OCI-LY3 (cell line): ENCODE measurements at regions not wholly inside any gene's neighbourhood (a gene's known extent, or its start where the extent isn't known, plus 50 kb on each side); places are given as distances from the start of the nearest gene placed in this dataset.

Source experiments
- H2AFZ ChIP-seq: fragments of 200-600, 300-600 bp; shearing (Covaris generic); 2 replicates; pipeline ENCODE4 v1.6.0; 2014; ENCODE audit warnings: antibody characterized with exemption, low read depth, low read length
- H3K27ac ChIP-seq: fragments of 200-600, 300-600 bp; sonication (generic); 2 replicates; pipeline ENCODE4 v1.5.1; 2014; ENCODE audit warnings: mild to moderate bottlenecking, low read length, moderate library complexity, mixed read lengths
- H3K27me3 ChIP-seq: fragments of 200-600, 300-600 bp; sonication (generic); 2 replicates; pipeline ENCODE4 v1.6.1; 2014; ENCODE audit warnings: low read depth, low read length, mixed read lengths
- H3K36me3 ChIP-seq: fragments of 200-600, 300-600 bp; sonication (generic); replicated peaks from 2 replicates; pipeline ENCODE3; 2014; ENCODE audit warnings: low read depth, low read length, mixed read lengths
- H3K4me1 ChIP-seq: fragments of 300-600, 200-600 bp; sonication (generic); 2 replicates; pipeline ENCODE4 v1.6.1; 2014; ENCODE audit warnings: low read length, mixed read lengths
- H3K4me2 ChIP-seq: fragments of 200-600, 300-600 bp; sonication (generic); 2 replicates; pipeline ENCODE4 v1.6.1; 2014; ENCODE audit warnings: low read length, mixed read lengths
- H3K4me3 ChIP-seq: fragments of 300-600, 200-600 bp; sonication (generic); 2 replicates; pipeline ENCODE4 v1.5.1; 2014; ENCODE audit warnings: antibody characterized with exemption, mild to moderate bottlenecking, low read length, moderate library complexity
- H3K79me2 ChIP-seq: fragments of 300-600, 200-600 bp; shearing (Covaris generic); 2 replicates; pipeline ENCODE4 v1.6.1; 2014; ENCODE audit warnings: mild to moderate bottlenecking, low read length, mixed read lengths
- H3K9ac ChIP-seq: fragments of 300-600, 200-600 bp; shearing (Covaris generic); 2 replicates; pipeline ENCODE4 v1.6.0; 2014; ENCODE audit warnings: mild to moderate bottlenecking, low read length, moderate library complexity
- H3K9me3 ChIP-seq: fragments of 200-600, 300-600 bp; shearing (Covaris generic); 2 replicates; pipeline ENCODE4 v1.6.1; 2014; ENCODE audit warnings: low read length, mixed read lengths; ENCODE audit not compliant: insufficient read depth
- H4K20me1 ChIP-seq: fragments of 200-600, 300-600 bp; sonication (generic); 2 replicates; pipeline ENCODE4 v1.6.1; 2016; ENCODE audit warnings: low read length, mixed read lengths; ENCODE audit not compliant: insufficient read depth
- EZH2phosphoT487 ChIP-seq: fragments of 200-600 bp; shearing (Covaris generic); IDR thresholded peaks from 2 replicates; pipeline ENCODE4 v1.6.1; 2018; ENCODE audit warnings: antibody characterized with exemption, mixed run types, low read depth
- TF ChIP-seq, protein P1 (sequence below): fragments of 200-600, 300-600 bp; sonication (generic); IDR thresholded peaks from 2 replicates; pipeline ENCODE4 v1.5.1; 2014; ENCODE audit warnings: antibody characterized with exemption, low read length, low read depth

DNA sequence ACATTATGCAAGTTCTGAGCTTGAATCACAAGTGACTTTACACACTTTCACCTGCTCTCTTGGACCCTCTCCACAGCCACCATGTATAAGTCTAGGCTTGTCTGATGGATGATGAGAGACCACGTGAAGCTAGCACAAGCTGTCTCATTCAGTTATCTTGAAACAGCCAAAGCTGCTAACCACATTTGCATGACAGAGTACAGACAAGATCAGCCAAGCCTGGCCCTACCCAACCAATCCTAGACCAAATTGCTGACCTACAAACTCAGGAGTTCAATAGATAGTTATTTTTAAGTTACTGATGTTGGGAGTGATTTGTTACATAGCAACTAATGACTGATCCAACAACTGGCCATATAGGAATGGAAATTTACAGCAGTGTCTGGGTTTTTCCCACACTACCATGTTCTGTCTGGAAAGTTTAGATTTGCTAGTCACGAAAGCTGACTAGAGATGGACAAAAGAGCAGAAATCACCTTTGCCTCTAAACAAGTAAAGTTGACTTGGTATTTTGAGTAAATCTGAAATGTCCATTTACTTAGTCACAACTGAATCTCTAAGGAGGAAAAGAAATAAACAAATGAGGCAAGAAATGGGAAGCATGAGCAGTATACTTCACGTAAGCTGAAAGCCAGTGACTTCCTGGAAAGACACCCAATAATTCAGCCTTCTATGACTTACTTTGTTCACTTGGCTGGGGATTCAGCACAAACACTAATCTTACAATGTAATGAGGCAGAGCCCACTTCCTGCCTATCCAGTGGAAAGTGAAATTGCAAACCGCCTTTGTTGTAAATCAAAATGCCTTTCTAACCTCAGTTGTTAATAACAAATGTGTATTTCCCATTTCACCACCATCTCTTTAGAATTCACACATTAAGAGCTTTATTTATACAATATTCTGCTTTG lies 101.7 kb downstream of the FAM181B start:
- Histone ChIP-seq H3K4me3 (peak overlapping the region; percentile 21), H2AFZ (peak overlapping the region; percentile 64), H3K4me1 (peaks cover 13% of the 10 kb centered on the region), H3K9me3 (no peaks in the 10 kb centered on the region), H4K20me1 (no peaks in the 10 kb centered on the region), H3K4me2 (peak overlapping the region; percentile 51), H3K36me3 (no peaks in the 10 kb centered on the region), H3K27me3 (no peaks in the 10 kb centered on the region), H3K9ac (no peak overlapping the region; the same call in 1 of the 2 replicates), H3K27ac (peak overlapping the region; percentile 62), H3K79me2 (no peaks in the 10 kb centered on the region)
- TF ChIP-seq, protein P1, sequence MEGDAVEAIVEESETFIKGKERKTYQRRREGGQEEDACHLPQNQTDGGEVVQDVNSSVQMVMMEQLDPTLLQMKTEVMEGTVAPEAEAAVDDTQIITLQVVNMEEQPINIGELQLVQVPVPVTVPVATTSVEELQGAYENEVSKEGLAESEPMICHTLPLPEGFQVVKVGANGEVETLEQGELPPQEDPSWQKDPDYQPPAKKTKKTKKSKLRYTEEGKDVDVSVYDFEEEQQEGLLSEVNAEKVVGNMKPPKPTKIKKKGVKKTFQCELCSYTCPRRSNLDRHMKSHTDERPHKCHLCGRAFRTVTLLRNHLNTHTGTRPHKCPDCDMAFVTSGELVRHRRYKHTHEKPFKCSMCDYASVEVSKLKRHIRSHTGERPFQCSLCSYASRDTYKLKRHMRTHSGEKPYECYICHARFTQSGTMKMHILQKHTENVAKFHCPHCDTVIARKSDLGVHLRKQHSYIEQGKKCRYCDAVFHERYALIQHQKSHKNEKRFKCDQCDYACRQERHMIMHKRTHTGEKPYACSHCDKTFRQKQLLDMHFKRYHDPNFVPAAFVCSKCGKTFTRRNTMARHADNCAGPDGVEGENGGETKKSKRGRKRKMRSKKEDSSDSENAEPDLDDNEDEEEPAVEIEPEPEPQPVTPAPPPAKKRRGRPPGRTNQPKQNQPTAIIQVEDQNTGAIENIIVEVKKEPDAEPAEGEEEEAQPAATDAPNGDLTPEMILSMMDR: no peak
- no peak for TF ChIP-seq EZH2phosphoT487

DNA sequence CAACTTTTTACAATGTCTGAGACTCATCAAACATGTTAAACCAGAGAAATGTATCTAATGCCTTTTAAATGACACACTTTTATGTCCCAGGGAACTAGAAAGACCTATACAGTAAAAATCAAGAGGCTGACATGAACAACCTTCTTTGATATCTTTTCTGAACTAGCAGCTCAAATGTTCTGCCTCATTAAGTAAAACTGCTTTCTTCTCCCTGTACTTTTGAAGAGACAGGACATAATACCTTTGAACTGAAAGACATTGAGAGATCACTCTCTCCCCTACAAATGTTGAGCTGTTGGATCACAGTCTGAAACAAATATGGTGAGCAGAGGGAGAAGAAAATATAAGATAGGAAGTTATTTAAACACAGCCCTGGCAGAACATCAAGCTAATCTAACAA lies 123.0 kb downstream of the FAM181B start:
- H4K20me1 ChIP-seq: no peaks in the 10 kb centered on the region

DNA sequence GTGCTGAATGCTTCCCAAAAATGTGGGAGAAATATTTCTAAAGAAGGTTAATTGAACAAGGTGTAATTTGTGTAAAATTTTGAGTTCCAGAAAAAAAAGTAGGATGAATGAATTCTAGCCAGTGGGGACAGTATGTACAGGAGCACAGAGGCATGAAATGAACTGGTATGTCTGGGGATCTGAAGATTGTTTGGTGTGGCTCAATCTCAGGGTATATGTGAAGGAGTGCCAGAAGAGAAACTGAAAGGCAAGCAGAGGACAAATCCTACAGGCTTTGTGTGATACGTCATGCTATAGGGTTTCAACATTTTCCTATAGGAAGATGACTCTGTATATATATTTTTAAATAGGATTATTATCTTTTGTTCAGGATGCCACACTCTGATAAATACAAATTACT lies 126.9 kb downstream of the FAM181B start:
- H3K9me3 ChIP-seq: no peaks in the 10 kb centered on the region
- no peaks in the 10 kb centered on the region for H4K20me1 ChIP-seq
- H3K9ac ChIP-seq: no peak overlapping the region
- H3K4me2 ChIP-seq: no peak overlapping the region
- H3K4me3 ChIP-seq: no peak overlapping the region
- no peaks in the 10 kb centered on the region for H3K4me1 ChIP-seq
- H3K36me3 ChIP-seq: no peaks in the 10 kb centered on the region
- H3K79me2 ChIP-seq: no peaks in the 10 kb centered on the region
- H2AFZ ChIP-seq: no peak overlapping the region
- H3K27me3 ChIP-seq: peaks cover 27% of the 10 kb centered on the region; the same call in 1 of the 2 replicates
- H3K27ac ChIP-seq: no peak overlapping the region
- TF ChIP-seq EZH2phosphoT487: no peak
- TF ChIP-seq, protein P1: no peak

More for the DNA sequence above, 123.0 kb downstream of the FAM181B start:
- no peaks in the 10 kb centered on the region for H3K9me3 ChIP-seq
- no peak overlapping the region for H2AFZ ChIP-seq
- H3K36me3 ChIP-seq: no peaks in the 10 kb centered on the region
- no peaks in the 10 kb centered on the region for H3K79me2 ChIP-seq
- no peak overlapping the region for H3K4me2 ChIP-seq
- TF ChIP-seq EZH2phosphoT487: no peak
- TF ChIP-seq, protein P1: 0 out of 2 replicates have a peak, but pooled peaks have one; percentile 1
- H3K27ac ChIP-seq: no peak overlapping the region
- peaks cover 27% of the 10 kb centered on the region; the same call in 1 of the 2 replicates for H3K27me3 ChIP-seq
- H3K4me3 ChIP-seq: no peak overlapping the region
- H3K9ac ChIP-seq: no peak overlapping the region
- H3K4me1 ChIP-seq: no peaks in the 10 kb centered on the region

DNA sequence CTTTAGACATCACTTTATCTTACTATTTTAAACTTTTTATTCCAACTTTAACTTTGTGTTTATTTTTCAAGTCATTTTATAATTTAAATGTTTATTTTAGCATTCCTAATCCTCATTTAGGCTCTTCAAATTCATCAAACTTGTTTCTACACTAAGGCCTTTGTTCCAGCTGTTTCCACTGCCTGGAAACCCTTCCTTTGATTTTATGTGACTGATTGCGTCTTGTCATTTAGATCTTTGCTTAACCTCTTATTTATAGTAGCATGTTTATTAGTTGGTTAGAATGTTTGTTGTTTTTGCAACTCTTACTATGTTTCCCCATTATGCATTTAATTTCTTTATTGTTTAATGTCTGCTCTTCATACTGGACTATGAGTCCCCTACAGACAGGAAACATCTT lies 132.0 kb downstream of the FAM181B start:
- H3K27ac ChIP-seq: no peak overlapping the region
- no peak for TF ChIP-seq EZH2phosphoT487
- TF ChIP-seq, protein P1: no peak
- H3K9me3 ChIP-seq: no peaks in the 10 kb centered on the region
- no peak overlapping the region for H3K9ac ChIP-seq
- H3K4me3 ChIP-seq: no peak overlapping the region
- H3K4me1 ChIP-seq: no peaks in the 10 kb centered on the region
- H2AFZ ChIP-seq: no peak overlapping the region
- H3K79me2 ChIP-seq: no peaks in the 10 kb centered on the region
- no peaks in the 10 kb centered on the region for H3K36me3 ChIP-seq
- H3K4me2 ChIP-seq: no peak overlapping the region
- H4K20me1 ChIP-seq: no peaks in the 10 kb centered on the region
- H3K27me3 ChIP-seq: no peaks in the 10 kb centered on the region
